GM21423 (cell line): ENCODE measurements at regions not wholly inside any gene's neighbourhood (a gene's known extent, or its start where the extent isn't known, plus 50 kb on each side); places are given as distances from the start of the nearest gene placed in this dataset.
"Not testable (repeated sequence)": the region's sequence is repeated elsewhere in the genome, so short reads cannot be mapped to it uniquely, and the experiment has no call there.

Source experiments
- ATAC-seq: cut with Tn5 transposase; IDR thresholded peaks from one replicate; pipeline ENCODE4 v1.9.1; 2021; ENCODE audit warnings: mild to moderate bottlenecking, moderate library complexity; ENCODE audit not compliant: unreplicated experiment

- peak; percentile 81 for ATAC-seq
Observed at GRCh38 chr10:61279400-61279799, 173.8 kb downstream of the TMEM26 start.

- ATAC-seq = no peak
Observed at GRCh38 chr10:61278556-61278955, 174.6 kb downstream of the TMEM26 start.

GRCh38 chr10:61272781-61273180, 180.4 kb downstream of the TMEM26 start:
- ATAC-seq = no peak

- ATAC-seq = no peak
Observed at GRCh38 chr10:61271127-61271780, 181.9 kb downstream of the TMEM26 start.

GRCh38 chr10:61263518-61263917, 189.7 kb downstream of the TMEM26 start:
- no peak for ATAC-seq

- ATAC-seq = no peak
Observed at GRCh38 chr10:61262486-61263261, 190.5 kb downstream of the TMEM26 start.

GRCh38 chr10:61257956-61258496, 195.2 kb downstream of the TMEM26 start:
- ATAC-seq = no peak

GRCh38 chr10:61257136-61257535, 196.0 kb downstream of the TMEM26 start:
- no peak for ATAC-seq

GRCh38 chr10:61252326-61252725, 200.9 kb downstream of the TMEM26 start:
- ATAC-seq = not testable (repeated sequence)

GRCh38 chr10:61251089-61251488, 202.1 kb downstream of the TMEM26 start:
- no peak for ATAC-seq

GRCh38 chr10:61250131-61250530, 203.1 kb downstream of the TMEM26 start:
- ATAC-seq = no peak

GRCh38 chr10:61248013-61248412, 205.2 kb downstream of the TMEM26 start:
- ATAC-seq = no peak

GRCh38 chr10:61244261-61244775, 208.9 kb downstream of the TMEM26 start:
- ATAC-seq = no peak

- ATAC-seq = no peak
Observed at GRCh38 chr10:61232780-61233179, 220.4 kb downstream of the TMEM26 start.

GRCh38 chr10:61225939-61226338, 227.2 kb downstream of the TMEM26 start:
- no peak for ATAC-seq

- no peak for ATAC-seq
Observed at GRCh38 chr10:61223576-61223975, 229.6 kb downstream of the TMEM26 start.

- no peak for ATAC-seq
Observed at GRCh38 chr10:61219696-61220095, 233.5 kb downstream of the TMEM26 start.

GRCh38 chr10:61217851-61218565, 235.2 kb downstream of the TMEM26 start:
- no peak for ATAC-seq

- ATAC-seq = no peak
Observed at GRCh38 chr10:61215246-61215645, 237.9 kb downstream of the TMEM26 start.

- no peak for ATAC-seq
Observed at GRCh38 chr10:61211468-61211867, 241.7 kb downstream of the TMEM26 start.

- no peak for ATAC-seq
Observed at GRCh38 chr10:61197057-61197456, 253.1 kb upstream of the RHOBTB1 start.
